ENCODE measurements at regions not wholly inside any gene's neighbourhood (a gene's known extent, or its start where the extent isn't known, plus 50 kb on each side); places are given as distances from the start of the nearest gene placed in this dataset.

DNA sequence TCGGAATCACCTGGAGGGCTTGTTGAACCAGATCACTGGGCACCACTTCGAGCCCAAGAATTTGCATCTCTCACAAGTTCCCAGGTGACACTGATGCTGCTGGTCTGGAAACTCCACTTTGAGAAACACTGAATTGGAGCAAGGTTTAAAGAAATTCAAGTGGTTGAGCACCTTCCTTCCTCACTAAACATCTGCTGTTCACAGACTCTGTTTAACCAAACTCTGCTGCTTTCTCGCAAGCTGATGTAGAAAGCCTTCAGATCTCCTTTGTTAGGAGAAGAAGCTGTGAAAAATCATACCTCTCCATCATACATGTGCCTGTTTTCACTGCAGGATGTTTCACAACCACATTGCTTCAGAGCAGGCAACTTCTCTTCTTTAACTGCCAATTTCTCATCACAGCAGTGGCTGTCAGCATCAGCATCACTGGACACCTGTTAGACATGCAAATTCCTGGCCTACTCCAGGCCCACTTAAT lies 87.5 kb upstream of the TOP1 start:
- no peak for DNase-seq (ENCODE audit: low read depth)
- TF ChIP-seq, protein P1, sequence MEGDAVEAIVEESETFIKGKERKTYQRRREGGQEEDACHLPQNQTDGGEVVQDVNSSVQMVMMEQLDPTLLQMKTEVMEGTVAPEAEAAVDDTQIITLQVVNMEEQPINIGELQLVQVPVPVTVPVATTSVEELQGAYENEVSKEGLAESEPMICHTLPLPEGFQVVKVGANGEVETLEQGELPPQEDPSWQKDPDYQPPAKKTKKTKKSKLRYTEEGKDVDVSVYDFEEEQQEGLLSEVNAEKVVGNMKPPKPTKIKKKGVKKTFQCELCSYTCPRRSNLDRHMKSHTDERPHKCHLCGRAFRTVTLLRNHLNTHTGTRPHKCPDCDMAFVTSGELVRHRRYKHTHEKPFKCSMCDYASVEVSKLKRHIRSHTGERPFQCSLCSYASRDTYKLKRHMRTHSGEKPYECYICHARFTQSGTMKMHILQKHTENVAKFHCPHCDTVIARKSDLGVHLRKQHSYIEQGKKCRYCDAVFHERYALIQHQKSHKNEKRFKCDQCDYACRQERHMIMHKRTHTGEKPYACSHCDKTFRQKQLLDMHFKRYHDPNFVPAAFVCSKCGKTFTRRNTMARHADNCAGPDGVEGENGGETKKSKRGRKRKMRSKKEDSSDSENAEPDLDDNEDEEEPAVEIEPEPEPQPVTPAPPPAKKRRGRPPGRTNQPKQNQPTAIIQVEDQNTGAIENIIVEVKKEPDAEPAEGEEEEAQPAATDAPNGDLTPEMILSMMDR (conservative IDR thresholded peaks at IDR 0.05; ENCODE audit: low read depth, low read length) = no peak

DNA sequence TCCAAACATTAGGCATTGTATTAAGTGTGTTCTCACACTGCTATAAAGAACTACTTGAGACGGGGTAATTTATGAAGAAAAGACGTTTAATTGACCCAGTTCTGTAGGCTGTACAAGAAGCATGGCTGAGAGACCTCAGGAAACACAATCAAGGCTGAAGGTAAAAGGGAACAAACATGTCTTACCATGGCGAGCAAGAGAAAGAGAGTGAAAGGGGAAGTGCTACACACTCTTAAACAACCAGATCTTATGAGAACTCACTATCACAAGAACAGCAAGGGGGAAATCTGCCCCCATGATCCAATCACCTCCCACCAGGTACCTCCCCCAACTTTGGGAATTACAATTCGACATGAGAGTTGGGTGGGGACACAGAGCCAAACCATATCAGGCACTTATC lies 86.6 kb upstream of the TOP1 start:
- no peak overlapping the region for H3K4me3 ChIP-seq (ENCODE audit: low read length)
- TF ChIP-seq, protein P1 (conservative IDR thresholded peaks at IDR 0.05; ENCODE audit: low read depth, low read length) = no peak
- no peak for DNase-seq (ENCODE audit: low read depth)

More for the DNA sequence above, 87.5 kb upstream of the TOP1 start:
- no peak overlapping the region for H3K4me3 ChIP-seq (ENCODE audit: low read length)

DNA sequence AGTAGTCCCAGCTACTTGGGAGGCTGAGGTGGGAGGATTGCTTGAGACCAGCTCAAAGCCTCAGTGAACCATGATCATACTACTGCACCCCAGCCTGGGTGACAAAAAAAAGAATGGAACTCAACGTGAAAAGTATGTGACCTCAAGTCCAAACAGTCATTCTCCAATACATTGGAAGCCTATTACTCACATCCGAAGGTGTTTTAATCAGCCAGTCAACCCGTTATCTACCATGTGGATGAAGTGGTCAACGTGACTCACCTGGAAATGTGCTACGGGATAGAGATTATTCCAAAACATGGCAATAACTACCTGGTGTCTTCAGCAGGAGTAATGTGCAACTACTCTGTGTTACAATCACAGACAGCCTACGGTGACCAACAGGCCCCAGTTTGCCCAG lies 85.8 kb upstream of the TOP1 start:
- no peak overlapping the region for H3K4me3 ChIP-seq (ENCODE audit: low read length)
- no peak for DNase-seq (ENCODE audit: low read depth)
- TF ChIP-seq, protein P1 (conservative IDR thresholded peaks at IDR 0.05; ENCODE audit: low read depth, low read length) = no peak

DNA sequence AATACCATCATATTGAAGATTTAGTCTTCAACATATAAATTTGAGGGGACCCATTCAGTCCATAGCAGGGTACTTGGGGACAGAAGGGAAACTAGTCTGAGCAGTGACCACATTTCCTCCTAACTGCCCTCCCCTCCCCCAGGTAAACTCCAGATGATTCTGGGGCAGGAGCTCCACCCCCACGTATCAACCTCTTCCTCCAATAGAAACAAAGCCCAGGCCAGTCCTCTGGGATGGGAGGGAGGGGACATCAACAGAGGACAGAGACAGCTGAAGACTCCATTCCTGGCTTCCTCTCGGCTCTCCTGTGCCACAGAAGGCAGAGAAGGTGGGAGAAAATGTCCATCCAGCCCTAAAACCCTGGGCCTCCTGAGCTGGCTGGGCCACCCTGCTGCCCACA lies 85.0 kb upstream of the TOP1 start:
- DNase-seq (ENCODE audit: low read depth) = no peak
- H3K4me3 ChIP-seq (ENCODE audit: low read length) = no peak overlapping the region
- TF ChIP-seq, protein P1 (conservative IDR thresholded peaks at IDR 0.05; ENCODE audit: low read depth, low read length) = no peak

GRCh38 chr20:40945189-40945588 lies 83.4 kb upstream of the TOP1 start:
- TF ChIP-seq, protein P1 (conservative IDR thresholded peaks at IDR 0.05; ENCODE audit: low read depth, low read length) = no peak
- DNase-seq (ENCODE audit: low read depth) = no peak

DNA sequence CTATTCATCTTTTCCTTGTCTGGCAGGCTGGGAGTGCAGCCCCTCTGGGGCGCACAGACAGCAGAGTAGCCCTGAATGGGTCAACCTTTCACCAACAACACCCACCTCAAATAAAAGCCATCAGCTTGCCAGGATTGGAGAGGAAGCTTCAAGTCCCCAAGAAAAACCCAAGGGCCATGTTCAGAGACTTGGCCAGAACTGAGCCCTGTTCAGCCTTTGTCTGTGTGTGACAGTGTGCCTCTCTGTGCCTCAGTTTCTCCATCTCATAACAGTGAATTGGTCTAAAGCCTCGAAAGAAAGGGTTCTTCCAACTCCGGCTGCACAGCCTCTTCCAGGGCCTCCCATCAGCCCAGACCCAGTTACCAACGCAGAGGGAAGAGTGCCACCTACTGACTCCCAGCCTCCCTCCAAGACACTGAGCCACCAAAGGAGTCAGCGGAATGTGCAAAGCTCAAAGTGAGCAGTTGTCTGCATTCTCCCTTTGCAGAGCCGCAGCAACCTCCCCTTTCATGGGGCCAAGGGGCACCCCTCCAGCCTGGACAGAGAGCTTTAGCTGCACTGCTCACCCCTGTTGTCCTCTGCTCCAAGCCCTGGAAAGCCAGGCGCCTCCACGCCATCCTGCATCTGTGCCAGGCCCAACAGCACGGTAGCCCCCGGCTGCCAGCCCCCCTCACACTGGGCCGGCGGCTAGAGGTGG lies 82.7 kb upstream of the TOP1 start:
- H3K4me3 ChIP-seq (ENCODE audit: low read length) = no peak overlapping the region
- no peak for DNase-seq (ENCODE audit: low read depth)
- TF ChIP-seq, protein P1 (conservative IDR thresholded peaks at IDR 0.05; ENCODE audit: low read depth, low read length) = peak; percentile 86

More at GRCh38 chr20:40945189-40945588, 83.4 kb upstream of the TOP1 start:
- no peak overlapping the region for H3K4me3 ChIP-seq (ENCODE audit: low read length)

DNA sequence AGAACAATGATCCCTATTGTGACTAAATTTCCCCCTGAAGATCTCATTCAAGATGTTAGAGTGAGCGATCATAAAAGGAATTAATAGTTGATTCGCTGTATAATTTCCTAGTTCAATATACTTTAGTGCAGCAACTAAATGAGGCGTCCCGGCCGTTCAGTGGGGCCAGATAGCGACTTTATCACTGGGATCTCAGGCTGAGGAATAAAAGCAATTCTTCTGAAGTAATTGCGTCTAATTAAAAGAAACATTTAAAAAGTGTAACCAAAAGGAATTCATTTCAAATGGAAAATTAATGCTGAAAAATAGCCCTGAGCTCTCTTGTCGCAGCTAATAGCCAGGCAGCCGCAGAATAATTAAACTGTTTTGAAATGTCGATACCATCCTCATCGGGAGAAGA lies 82.2 kb upstream of the TOP1 start:
- H3K4me3 ChIP-seq (ENCODE audit: low read length) = no peak overlapping the region
- TF ChIP-seq, protein P1 (conservative IDR thresholded peaks at IDR 0.05; ENCODE audit: low read depth, low read length) = no peak
- no peak for DNase-seq (ENCODE audit: low read depth)
